Body of pancreas (tissue), 4 donors: ENCODE measurements at regions not wholly inside any gene's neighbourhood (a gene's known extent, or its start where the extent isn't known, plus 50 kb on each side); places are given as distances from the start of the nearest gene placed in this dataset.
"Not testable (repeated sequence)": the region's sequence is repeated elsewhere in the genome, so short reads cannot be mapped to it uniquely, and the experiment has no call there.

Experiments used
- ATAC-seq: fragments of 150-250 bp; one replicate; pipeline ENCODE4 v1.9.1; 2016
- DNase-seq, 4 donors: peaks; one replicate each; pipeline ENCODE4 v3.0.0-alpha.2; 2019
- H3K27ac ChIP-seq, 4 donors: fragments of 200-600 bp; sonication (generic); 1 replicate in 3 of 4; 2 replicates in 1 of 4; pipeline versions ENCODE4 v1.5.1 to v1.6.1; 2016 to 2019; ENCODE audit warnings: mild to moderate bottlenecking in 1 of 4, mixed read lengths in 1 of 4, moderate library complexity in 1 of 4
- H3K27me3 ChIP-seq, 2 donors: fragments of 200-600 bp; sonication (generic); one replicate each; pipeline ENCODE4 v1.6.0; 2016; ENCODE audit warnings: mild to moderate bottlenecking in 1 of 2
- H3K36me3 ChIP-seq, 2 donors: fragments of 200-600 bp; sonication (generic); replicated peaks in 1 of 2; 2 replicates each; pipeline ENCODE4 v1.5.1; 2016; ENCODE audit warnings: low read depth in 2 of 2; ENCODE audit not compliant: insufficient read depth in 1 of 2
- H3K4me1 ChIP-seq: fragments of 200-600 bp; sonication (generic); one replicate; pipeline ENCODE4 v1.6.0; 2016
- H3K4me3 ChIP-seq, 2 donors: fragments of 200-600 bp; sonication (generic); 1 replicate in 1 of 2; 2 replicates in 1 of 2; pipeline ENCODE4 v1.5.1; 2016 to 2019
- H3K9me3 ChIP-seq, 3 donors: fragments of 200-600 bp; sonication (generic); 1 replicate in 2 of 3; 2 replicates in 1 of 3; pipeline ENCODE4 v1.5.1; 2016
- POLR2A ChIP-seq, 3 donors: fragments of 450-650 bp; IDR thresholded peaks; one replicate each; pipeline ENCODE4 v1.6.1; 2016; ENCODE audit warnings: antibody characterized with exemption in 3 of 3, mild to moderate bottlenecking in 2 of 3
- WGBS, 2 donors: methylation state at CpG; one replicate each; pipeline ENCODE4 v1.1.5; 2017; 5-methylcytosine and 5-hydroxymethylcytosine counted together
- intact Hi-C: fragments of 100-400 bp; cut with DNase I; formaldehyde crosslinking; loops from one replicate; pipeline ENCODE4 v1.15.1; 2023
- TF ChIP-seq, protein P1 (sequence below), 7 experiments: fragments of 450-650 bp in 4 of 7; fragments of 200-600 bp in 3 of 7; sonication (generic) in 3 of 7; IDR thresholded peaks; one replicate each; pipeline ENCODE4 v1.5.1; 2016 to 2019; ENCODE audit warnings: antibody characterized with exemption in 7 of 7

DNA sequence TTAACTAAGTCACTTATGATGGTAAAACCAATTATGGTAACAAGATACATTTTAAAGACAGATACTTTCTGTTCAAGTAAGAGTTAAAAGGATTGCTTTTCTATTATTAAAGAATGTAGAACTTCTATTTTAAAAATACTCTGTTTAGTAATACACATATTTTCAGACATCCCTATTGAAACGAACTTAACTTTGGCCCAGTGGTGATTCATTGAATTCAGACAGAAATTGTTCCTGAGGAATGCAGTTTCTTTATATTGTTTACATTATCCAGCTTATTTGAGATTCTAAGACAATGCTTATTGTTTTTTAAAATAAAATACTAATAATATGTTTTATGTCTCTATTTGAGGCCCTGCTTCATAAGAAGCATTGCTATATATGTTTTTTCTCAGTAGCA lies 816.4 kb downstream of the SEMA5A start:
- WGBS, 2 donors = 28 to 54% methylated on average over 1 of the region's 1 CpG

DNA sequence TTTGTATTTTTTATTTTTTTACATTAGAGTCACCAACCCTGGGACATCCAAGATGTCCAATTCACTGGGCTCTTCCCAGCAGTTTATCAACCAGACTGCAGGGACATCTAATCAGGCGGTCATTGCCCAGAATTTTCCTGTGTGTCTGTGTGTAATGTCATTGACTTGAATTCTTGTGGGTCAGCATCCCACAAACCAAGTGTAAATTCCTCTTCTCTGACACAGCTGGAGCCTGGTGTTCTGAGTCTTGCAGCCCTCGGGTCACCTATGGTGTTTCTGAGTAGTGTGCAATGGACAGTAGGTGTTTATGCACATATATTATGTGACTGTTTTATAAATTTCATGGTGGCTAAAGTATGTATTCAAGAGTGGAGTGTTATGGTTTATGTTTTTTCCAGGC lies 815.7 kb downstream of the SEMA5A start:
- Histone ChIP-seq H3K36me3 (no peaks in the 10 kb centered on the region), H3K4me1 (no peaks in the 10 kb centered on the region), H3K27ac (no peak overlapping the region), H3K4me3 (no peak overlapping the region), H3K9me3 (peaks cover 0 to 5% (median 0%) of the 10 kb centered on the region in 3 donors), H3K27me3 (no peaks in the 10 kb centered on the region)
- TF ChIP-seq POLR2A (IDR thresholded peaks at IDR 0.05) = no peak
- TF ChIP-seq, protein P1, sequence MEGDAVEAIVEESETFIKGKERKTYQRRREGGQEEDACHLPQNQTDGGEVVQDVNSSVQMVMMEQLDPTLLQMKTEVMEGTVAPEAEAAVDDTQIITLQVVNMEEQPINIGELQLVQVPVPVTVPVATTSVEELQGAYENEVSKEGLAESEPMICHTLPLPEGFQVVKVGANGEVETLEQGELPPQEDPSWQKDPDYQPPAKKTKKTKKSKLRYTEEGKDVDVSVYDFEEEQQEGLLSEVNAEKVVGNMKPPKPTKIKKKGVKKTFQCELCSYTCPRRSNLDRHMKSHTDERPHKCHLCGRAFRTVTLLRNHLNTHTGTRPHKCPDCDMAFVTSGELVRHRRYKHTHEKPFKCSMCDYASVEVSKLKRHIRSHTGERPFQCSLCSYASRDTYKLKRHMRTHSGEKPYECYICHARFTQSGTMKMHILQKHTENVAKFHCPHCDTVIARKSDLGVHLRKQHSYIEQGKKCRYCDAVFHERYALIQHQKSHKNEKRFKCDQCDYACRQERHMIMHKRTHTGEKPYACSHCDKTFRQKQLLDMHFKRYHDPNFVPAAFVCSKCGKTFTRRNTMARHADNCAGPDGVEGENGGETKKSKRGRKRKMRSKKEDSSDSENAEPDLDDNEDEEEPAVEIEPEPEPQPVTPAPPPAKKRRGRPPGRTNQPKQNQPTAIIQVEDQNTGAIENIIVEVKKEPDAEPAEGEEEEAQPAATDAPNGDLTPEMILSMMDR (IDR thresholded peaks at IDR 0.05) = no peak
- 78 to 87% methylated on average over 2 of the region's 2 CpGs for WGBS, 2 donors
- ATAC-seq (no peak), DNase-seq (no peak)
- intact Hi-C loops = no loop called here

More for the DNA sequence above, 816.4 kb downstream of the SEMA5A start:
- Histone ChIP-seq H3K36me3 (no peaks in the 10 kb centered on the region), H3K4me1 (no peaks in the 10 kb centered on the region), H3K9me3 (peaks cover 0 to 5% (median 0%) of the 10 kb centered on the region in 3 donors), H3K4me3 (no peak overlapping the region), H3K27me3 (no peaks in the 10 kb centered on the region), H3K27ac (no peak overlapping the region)
- ATAC-seq (no peak), DNase-seq (no peak)
- intact Hi-C loops = no loop called here
- TF ChIP-seq POLR2A (IDR thresholded peaks at IDR 0.05) = no peak
- TF ChIP-seq, protein P1 (IDR thresholded peaks at IDR 0.05) = no peak

DNA sequence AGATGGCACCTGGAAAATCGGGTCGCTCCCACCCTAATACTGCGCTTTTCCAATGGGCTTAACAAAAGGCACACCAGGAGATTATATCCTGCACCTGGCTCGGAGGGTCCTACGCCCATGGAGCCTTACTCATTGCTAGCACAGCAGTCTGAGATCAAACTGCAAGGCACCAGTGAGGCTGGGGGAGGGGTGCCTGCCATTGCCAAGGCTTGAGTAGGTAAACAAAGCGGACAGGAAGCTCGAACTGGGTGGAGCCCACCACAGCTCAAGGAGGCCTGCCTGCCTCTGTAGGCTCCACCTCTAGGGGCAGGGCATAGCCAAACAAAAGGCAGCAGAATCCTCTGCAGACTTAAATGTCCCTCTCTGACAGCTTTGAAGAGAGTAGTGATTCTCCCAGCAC lies 814.8 kb downstream of the SEMA5A start:
- H3K9me3 ChIP-seq, H3K27ac ChIP-seq, H3K4me1 ChIP-seq, H3K4me3 ChIP-seq, ATAC-seq, H3K27me3 ChIP-seq, DNase-seq, intact Hi-C loops, H3K36me3 ChIP-seq: not testable (repeated sequence)
- WGBS, 2 donors = 76 to 87% methylated on average over 5 to 7 of the region's 7 CpGs

DNA sequence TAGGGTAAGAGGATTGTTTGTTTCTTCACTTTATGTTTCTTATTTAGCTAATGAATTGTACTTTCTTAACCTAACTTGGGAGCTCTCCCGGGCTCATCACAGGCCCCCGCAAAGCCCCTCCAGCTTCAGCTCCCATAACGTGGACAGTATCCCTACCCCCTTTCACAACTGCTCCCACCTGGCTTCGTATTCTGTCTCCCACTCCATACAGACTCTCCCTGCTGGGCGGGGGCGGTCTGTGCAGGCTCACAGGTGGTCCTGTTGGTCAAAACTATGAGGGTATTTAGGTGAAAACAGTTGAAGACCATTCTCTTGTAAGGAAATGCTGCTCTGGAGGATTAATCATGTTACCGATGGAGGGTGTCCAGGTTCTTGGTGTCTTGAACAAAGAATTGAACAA lies 805.3 kb downstream of the SEMA5A start:
- Histone ChIP-seq H3K27ac (no peak overlapping the region), H3K4me3 (no peak overlapping the region), H3K4me1 (no peaks in the 10 kb centered on the region), H3K9me3 (no peaks in the 10 kb centered on the region), H3K36me3 (no peaks in the 10 kb centered on the region), H3K27me3 (no peaks in the 10 kb centered on the region)
- intact Hi-C loops = no loop called here
- 68% methylated on average over 7 of the region's 7 CpGs for WGBS, 2 donors
- ATAC-seq = no peak
- no peak for DNase-seq
- TF ChIP-seq, protein P1 (IDR thresholded peaks at IDR 0.05) = no peak

DNA sequence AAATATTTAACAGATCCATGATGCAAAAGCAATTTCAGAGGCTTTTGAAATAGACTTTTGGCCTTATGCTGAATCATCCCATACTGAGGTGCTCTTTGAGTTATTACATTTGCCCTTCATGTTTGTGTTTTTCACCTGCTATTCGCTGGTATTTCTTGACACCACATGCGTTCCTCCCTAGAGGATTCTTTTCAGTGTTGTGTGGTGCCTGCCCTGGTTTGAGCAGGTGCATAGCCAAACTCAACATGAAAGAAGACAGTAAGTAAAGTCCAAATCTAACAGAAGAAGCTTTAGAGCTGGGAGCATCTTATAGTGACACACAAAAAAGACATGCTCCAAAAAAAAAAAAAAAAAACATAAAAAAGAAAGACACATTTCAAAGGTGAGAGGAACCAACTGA lies 796.3 kb downstream of the SEMA5A start:
- WGBS, 2 donors = 90 to 91% methylated on average over 2 of the region's 2 CpGs
- DNase-seq (no peak), ATAC-seq (no peak)
- H3K4me1 ChIP-seq = no peaks in the 10 kb centered on the region
- no peak overlapping the region for H3K4me3 ChIP-seq
- no peak for TF ChIP-seq POLR2A (IDR thresholded peaks at IDR 0.05)
- TF ChIP-seq, protein P1 (IDR thresholded peaks at IDR 0.05) = no peak
- H3K27ac ChIP-seq = no peak overlapping the region
- H3K27me3 ChIP-seq = no peaks in the 10 kb centered on the region
- H3K36me3 ChIP-seq = no peaks in the 10 kb centered on the region
- H3K9me3 ChIP-seq = no peaks in the 10 kb centered on the region
- intact Hi-C loops = no loop called here
